HG03565 (cell line): ENCODE measurements at regions not wholly inside any gene's neighbourhood (a gene's known extent, or its start where the extent isn't known, plus 50 kb on each side); places are given as distances from the start of the nearest gene placed in this dataset.

ENCODE experiments used
- ATAC-seq: cut with Tn5 transposase; IDR thresholded peaks from one replicate; pipeline ENCODE4 v1.9.1; 2021; ENCODE audit warnings: mild to moderate bottlenecking, moderate library complexity; ENCODE audit not compliant: unreplicated experiment

DNA sequence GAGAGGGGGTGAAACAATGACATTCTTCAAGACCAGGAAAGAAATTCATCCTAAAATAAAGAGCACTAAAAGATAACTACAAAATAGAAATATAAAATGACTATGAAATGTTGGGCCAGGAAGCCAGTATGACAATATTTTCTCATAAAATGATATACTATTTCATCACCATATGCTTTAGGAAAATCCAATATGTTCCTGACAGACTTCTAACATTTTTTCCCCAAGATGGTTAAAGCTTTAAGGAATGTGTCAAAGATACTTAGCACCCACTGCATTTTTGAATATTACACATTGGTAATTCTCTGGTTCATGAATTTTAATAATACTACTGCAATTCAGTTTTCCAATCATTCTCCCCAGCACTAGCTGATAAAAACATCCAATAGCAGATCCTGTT, 87.7 kb upstream of the PLEKHG7 start:
- no peak for ATAC-seq

DNA sequence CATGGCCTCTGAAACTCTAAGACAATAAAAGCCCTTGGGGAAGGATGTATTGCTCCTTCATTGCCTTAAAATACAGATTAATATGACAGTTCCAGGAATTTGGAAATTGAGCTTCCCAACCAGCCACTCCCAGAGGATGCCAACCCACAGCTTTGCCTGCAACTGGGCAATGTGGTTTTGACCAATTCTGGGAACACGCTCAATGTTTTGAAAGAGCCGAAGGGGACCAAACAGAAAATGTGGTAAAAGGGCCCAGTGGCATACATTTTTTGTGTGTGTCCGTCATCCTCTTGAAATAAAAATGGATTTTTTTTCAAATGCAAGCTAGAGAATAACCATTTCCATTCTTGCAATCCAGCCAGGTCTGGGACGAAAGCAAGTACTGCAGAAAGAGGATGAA, 88.3 kb upstream of the PLEKHG7 start:
- ATAC-seq, result no peak

DNA sequence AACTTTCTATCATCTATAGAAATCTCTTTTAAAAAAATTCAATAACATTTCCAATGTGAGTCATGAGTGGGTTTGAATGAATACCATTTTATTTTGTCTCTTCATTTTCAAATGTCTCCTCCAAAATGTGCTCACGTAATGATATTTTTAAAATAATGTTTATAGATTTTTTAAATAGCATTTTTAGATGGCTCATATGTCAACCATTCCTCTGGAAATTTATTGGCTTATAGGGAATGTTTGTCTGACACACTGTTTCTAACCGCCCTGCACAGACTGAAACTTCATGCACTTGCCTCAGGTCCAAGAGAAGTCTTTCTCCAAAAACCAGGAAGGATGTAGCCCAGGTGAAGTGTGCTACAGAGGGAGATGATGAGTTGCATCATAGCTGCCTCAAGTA, 88.8 kb upstream of the PLEKHG7 start:
- ATAC-seq, result no peak

DNA sequence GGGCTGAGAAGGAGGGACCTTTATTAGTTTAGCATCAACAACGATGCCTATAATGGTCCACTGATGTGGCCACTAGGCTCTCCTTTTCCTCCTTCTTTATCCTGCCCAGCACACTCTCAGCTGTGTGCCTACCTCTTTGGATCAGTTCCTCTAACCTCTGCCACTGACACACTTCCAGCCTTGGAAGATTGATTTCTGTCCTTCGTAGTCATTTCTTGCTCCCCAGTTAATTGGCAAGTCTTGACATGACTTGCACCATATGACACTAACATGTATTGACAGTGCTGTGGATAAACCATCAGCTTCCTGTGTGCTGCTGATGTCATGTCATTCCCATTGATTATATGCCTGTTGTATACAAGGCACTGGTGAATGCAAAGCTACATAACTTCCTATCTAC, 90.2 kb upstream of the PLEKHG7 start:
- ATAC-seq, result no peak

DNA sequence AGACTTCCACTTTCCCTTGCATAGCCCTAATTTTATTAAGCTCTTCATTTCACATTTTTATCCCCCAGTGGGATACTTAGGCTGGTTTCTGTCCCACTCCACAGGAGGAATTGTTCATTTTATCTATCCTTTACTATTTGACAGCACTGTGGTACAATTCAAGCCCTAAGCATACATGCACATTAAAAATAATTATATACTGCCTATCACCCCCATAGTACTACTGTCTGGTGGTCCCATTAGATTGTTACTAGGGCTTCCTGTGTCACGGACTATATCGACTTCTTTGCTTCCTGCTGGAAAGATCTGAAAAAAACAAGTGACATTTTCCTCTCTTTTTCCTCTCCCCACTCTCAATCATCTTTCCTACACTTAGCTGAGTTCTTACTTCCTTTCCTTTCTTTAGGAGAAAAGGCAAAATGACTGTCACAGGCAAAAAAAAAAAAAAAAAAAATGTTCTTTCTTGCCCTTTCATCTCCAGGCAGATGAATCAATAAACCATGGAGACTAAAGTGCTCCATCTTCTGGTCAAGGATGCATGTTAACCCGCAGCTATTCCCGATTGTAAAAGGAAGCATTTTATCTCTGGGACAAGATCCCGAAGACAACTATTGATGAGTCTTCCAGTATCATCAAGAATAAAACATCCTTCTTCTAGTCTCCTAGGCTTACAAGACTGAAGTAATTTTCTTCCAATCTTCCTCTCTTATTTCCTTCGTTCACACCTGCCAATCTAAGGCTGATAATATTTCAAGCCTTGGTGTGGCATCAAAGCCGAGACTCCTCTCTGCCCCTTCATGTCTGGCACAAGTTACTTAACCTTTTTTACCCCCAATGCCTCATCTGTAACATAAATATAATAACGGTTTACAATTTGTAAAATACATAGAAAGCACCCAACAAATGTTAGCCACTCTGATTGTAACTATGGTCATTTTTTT, 94.4 kb upstream of the PLEKHG7 start:
- no peak for ATAC-seq

GRCh38 chr12:92606956-92607355, 95.8 kb upstream of the PLEKHG7 start:
- ATAC-seq, result no peak

- ATAC-seq, result no peak
These were observed 97.1 kb upstream of the PLEKHG7 start for GRCh38 chr12:92605621-92606170.

- no peak for ATAC-seq
These were observed 98.0 kb upstream of the PLEKHG7 start for GRCh38 chr12:92604786-92605185.

- no peak for ATAC-seq
These were observed 98.9 kb upstream of the PLEKHG7 start for GRCh38 chr12:92603741-92604432.

- no peak for ATAC-seq
These were observed 99.7 kb upstream of the PLEKHG7 start for GRCh38 chr12:92602930-92603623.

DNA sequence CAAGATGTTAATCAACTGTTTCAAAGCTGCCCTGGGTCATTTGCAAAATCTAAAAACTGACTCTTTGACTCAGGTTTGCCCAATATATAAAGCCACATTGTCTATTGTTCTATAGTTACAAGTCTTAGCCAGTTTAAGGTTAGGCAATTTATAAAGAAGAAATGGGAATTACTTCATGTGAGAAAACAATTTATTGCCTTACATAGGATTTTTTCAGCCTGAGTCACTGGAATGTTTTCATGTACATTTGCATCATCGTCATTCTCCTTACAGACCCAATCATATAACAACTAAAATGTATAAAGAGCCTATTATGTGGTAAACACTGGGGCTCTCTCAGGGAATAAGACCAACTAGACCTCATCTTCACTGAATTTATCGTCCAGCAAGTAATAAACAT, 100.3 kb upstream of the PLEKHG7 start:
- ATAC-seq, result no peak

DNA sequence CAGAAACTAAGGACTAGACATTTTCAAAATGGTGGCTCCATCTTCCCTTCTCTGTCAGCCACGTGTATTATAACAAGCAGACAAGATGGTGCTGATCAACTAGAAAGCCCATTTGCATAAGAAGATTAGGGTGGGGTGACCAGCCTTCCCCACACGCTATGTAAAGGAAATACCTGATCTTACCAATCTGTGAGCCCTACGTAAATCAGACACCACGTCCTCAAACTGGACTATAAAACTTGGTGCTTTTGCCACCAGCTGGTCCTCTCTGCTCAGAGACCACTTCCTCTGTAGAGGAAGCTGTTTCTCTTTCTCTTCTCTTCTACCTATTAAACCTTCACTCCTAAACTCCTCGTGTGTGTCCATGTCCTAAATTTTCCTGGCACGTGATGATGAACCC, 101.1 kb upstream of the PLEKHG7 start:
- no peak for ATAC-seq

GRCh38 chr12:92601176-92601575, 101.6 kb upstream of the PLEKHG7 start:
- no peak for ATAC-seq

GRCh38 chr12:92600052-92600451, 102.7 kb upstream of the PLEKHG7 start:
- ATAC-seq, result no peak

DNA sequence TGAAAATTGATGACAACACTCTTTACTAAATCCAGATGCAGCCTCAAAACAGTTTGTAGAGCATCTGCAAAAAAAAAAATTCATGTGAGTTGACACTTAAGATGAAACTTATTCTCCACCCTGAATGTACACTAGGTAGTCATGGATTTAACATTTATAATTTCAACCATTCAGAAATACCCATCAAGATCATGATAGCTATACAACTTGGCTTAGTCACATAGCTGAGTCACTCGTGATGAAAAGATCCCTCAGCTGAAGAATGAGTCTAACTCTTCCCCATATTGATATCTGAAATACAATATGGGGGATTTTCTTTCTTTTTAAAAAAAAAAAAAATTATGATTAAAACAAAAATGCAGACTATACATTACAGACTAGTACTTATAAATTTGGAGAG, 104.8 kb upstream of the PLEKHG7 start:
- ATAC-seq, result no peak

- ATAC-seq, result no peak
These were observed 105.7 kb upstream of the PLEKHG7 start for GRCh38 chr12:92597118-92597517.

DNA sequence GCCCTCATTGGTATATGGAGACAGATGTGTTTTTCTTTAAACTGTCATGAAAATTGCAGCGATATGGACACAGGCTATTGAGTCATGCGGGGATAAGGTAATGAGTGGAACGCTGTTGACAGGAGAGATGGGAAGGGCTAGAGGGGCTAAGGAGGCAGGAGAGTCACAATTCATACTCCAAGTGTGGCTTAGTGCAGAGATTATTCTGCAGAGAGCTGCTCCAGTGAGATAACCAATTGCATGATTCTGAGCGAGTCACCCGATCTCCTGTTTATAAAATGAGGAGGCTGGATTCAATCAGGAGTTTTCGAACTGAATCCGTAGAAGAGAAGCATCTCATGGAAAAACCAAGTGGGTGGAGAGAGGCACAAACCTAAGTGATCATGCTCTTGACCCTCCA, 106.4 kb upstream of the PLEKHG7 start:
- no peak for ATAC-seq

GRCh38 chr12:92595663-92596062, 107.1 kb upstream of the PLEKHG7 start:
- ATAC-seq, result no peak

DNA sequence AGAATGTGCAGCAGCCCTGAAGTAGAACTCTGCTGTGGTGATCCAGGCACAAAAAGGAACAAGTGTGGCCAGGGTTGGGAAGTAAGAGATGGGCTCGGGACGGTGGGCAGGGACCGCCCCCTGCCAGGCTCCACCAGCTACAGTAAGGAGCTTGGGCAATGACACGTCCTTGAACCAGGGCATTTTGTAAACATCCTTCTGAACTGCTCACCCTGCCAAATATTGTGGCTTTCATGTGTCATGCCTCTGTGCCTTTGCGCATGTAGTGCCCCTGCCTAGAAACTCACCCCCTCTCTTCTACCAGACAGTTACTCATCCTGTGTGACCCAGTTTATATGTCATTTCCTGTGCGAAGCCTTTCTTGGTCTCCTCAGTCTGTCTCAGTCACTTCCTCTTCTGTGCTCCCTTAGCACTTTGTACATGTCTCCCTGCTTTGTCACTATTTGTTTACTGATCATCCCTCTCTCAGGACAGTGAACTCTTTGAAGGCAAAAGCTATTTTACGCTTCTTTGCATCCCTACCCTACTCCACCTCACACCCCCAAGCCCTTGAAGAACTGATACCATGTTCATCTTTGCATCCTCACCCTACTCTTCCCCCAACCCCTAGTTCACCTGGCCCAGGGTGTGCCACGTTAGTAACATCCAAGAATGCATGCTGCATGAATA, 108.9 kb upstream of the PLEKHG7 start:
- peak; percentile 100 for ATAC-seq

DNA sequence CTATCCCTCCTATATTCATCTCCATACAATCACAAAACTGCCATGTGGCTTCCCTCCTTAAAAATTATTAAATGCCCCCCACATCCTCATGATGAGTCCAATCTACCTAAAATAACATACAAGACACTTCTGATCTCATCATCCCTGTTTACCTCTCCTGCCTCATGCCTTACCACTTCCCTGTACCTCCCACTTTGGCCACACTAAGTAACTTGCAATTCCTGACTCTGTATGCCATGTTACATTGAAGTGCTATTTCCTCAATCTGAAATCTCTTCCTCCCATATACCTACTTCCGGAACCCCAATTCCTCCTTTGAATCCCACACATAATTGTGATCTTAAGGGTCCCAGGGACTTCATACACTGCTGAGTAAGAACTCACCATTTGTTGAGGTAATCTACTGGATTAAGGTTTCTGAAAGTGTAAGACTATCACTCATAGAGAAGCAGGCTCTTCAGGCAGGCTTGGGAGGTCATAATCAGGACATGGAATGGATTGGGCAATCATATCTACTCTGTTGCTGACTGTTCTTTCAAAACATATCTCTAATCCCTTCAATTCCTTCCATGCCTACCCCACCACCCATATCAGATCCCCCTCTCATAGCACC, 117.6 kb upstream of the PLEKHG7 start:
- ATAC-seq, result no peak
